Amygdala (tissue), 56 donors: ENCODE measurements at regions not wholly inside any gene's neighbourhood (a gene's known extent, or its start where the extent isn't known, plus 50 kb on each side); places are given as distances from the start of the nearest gene placed in this dataset.

Experiments
- DNase-seq, 56 donors: peaks; one replicate each; lab custom pipeline; 2025; lab: John Stamatoyannopoulos, UW

GRCh38 chr7:12970626-12971025 lies 283.2 kb downstream of the ARL4A start:
- no peak for DNase-seq

GRCh38 chr7:12974451-12975166 lies 287.2 kb downstream of the ARL4A start:
- DNase-seq = no peak

GRCh38 chr7:12975412-12975811 lies 288.0 kb downstream of the ARL4A start:
- no peak for DNase-seq

- DNase-seq = no peak
Measured at GRCh38 chr7:12979181-12979580, 291.7 kb downstream of the ARL4A start.

- no peak for DNase-seq
Measured at GRCh38 chr7:12982178-12982577, 294.7 kb downstream of the ARL4A start.

GRCh38 chr7:12984117-12984516 lies 296.7 kb downstream of the ARL4A start:
- no peak for DNase-seq

- no peak for DNase-seq
Measured at GRCh38 chr7:12985228-12985627, 297.8 kb downstream of the ARL4A start.

GRCh38 chr7:12985752-12986151 lies 298.3 kb downstream of the ARL4A start:
- no peak for DNase-seq

GRCh38 chr7:12987238-12987637 lies 299.8 kb downstream of the ARL4A start:
- no peak for DNase-seq

GRCh38 chr7:12990440-12990839 lies 303.0 kb downstream of the ARL4A start:
- DNase-seq = no peak

- DNase-seq = no peak
Measured at GRCh38 chr7:12993025-12993424, 305.6 kb downstream of the ARL4A start.

- no peak for DNase-seq
Measured at GRCh38 chr7:12995912-12996469, 308.6 kb downstream of the ARL4A start.

- DNase-seq = no peak
Measured at GRCh38 chr7:13007331-13007730, 319.9 kb downstream of the ARL4A start.

- DNase-seq = no peak
Measured at GRCh38 chr7:13009517-13009916, 322.1 kb downstream of the ARL4A start.

- no peak for DNase-seq
Measured at GRCh38 chr7:13014011-13014410, 326.6 kb downstream of the ARL4A start.

GRCh38 chr7:13016036-13016581 lies 328.7 kb downstream of the ARL4A start:
- DNase-seq = no peak

GRCh38 chr7:13016592-13017332 lies 329.3 kb downstream of the ARL4A start:
- DNase-seq = no peak

- DNase-seq = peak in 9 of 56 donors; percentile 2 to 60 (median 11)
Measured at GRCh38 chr7:13017333-13017857, 330.0 kb downstream of the ARL4A start.

- DNase-seq = no peak
Measured at GRCh38 chr7:13017881-13018280, 330.4 kb downstream of the ARL4A start.

GRCh38 chr7:13021566-13022300 lies 334.3 kb downstream of the ARL4A start:
- DNase-seq = no peak
